Iris pigment epithelial cell (primary cell): ENCODE measurements at regions not wholly inside any gene's neighbourhood (a gene's known extent, or its start where the extent isn't known, plus 50 kb on each side); places are given as distances from the start of the nearest gene placed in this dataset.

Source experiments
- DNase-seq: peaks from one replicate; pipeline ENCODE4 v3.0.0-alpha.2; 2011; ENCODE audit warnings: low read depth

DNA sequence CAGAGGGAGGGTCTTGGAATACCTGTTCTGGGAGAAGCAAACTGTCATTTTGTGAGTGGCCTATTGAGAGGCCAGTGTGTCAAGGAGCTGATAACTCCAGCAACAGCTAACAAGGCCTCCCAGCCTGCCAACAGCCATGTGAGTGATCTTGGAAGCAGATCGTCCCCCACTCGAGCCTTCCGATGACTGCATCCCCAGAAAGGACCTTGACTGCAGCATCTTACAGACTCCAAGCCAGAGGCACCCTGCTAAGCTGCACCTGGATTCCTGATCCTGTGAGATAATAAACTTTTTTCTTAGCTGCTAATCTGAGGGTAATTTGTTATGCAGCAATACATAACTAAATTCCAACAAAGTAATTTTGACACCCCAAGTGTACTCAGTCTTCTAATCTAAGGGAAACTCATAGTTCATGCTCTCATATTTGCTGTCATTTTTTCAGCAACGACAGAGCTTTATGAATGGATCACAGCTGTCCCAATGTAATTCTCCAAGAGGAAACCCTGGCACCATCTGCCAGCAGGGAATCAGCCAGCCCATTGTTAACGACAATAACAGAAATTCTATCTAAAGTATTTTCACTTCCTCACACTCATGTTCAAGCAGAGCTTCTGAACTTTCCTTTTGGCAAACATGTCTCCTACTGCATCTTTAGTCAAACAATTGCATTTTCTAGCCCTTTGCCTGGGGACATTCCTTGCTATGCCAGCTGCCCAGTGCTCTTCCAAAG, 470.2 kb upstream of the BTBD3 start:
- DNase-seq = no peak

- no peak for DNase-seq
Observed at GRCh38 chr20:11448554-11448953, 469.1 kb upstream of the BTBD3 start.

DNA sequence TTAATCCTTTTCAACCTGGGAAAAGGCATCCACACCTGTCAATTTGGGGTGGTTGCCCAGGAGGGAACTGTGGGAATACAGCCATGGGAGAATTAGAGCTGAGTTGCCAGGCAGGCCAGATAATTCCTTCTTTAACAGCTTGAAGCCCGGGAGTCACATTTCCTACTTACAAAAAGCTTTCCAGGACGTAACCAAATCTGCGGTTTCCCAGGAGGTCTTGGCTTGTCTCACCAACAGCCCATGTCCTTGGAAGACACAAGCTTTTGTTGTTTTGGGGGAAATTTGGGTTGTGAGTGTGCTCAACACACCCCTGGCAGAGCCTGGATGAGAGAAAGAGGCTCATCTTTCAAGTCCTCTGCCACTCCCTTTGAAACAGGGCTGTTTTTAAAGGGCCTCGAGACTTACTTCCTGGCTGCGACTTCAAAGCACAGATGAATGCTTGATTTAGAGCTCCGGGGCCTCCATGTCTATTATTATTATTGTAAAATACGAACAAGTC, 465.9 kb upstream of the BTBD3 start:
- peak; percentile 67 for DNase-seq

- peak; percentile 74 for DNase-seq
Observed at GRCh38 chr20:11452326-11452725, 465.4 kb upstream of the BTBD3 start.

DNA sequence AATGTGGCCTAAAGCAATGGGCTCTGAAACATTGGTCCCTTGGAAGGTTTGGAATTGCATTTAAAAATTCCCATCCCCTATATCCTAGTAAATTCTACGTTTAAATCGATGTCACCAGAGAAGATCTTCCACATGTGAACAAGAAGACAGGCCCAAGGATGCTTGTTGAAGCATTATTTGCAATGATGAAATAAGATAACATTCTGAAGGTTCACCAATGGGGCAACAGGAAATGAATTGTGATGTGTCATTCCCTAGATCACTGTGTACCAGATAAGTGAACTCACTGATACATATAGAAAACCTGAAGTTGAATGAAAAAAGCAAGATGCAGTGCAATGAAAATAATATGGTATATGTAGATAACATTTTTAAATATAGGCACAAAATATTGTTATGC, 464.3 kb upstream of the BTBD3 start:
- DNase-seq = peak; percentile 93

GRCh38 chr20:11454966-11455799, 462.5 kb upstream of the BTBD3 start:
- DNase-seq = peak; percentile 91

DNA sequence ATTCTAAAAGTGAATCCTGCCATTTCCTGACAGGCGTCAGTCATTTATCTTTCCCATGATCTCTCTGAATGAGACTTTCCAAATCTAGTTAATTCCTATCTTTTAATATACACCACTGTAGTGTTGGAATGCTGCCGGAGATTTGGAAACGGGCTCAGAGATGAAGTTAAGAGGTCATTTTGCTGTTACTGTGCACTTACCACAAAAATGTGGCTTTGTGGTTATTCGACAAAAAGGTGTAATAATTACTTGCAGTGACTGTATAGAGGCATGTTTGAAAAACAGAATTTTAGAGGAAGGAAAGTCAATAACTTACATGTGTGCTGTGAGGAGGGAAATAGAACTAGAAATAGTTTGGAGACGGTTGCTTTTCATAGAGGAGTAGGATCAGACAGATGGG, 460.2 kb upstream of the BTBD3 start:
- peak; percentile 75 for DNase-seq

DNA sequence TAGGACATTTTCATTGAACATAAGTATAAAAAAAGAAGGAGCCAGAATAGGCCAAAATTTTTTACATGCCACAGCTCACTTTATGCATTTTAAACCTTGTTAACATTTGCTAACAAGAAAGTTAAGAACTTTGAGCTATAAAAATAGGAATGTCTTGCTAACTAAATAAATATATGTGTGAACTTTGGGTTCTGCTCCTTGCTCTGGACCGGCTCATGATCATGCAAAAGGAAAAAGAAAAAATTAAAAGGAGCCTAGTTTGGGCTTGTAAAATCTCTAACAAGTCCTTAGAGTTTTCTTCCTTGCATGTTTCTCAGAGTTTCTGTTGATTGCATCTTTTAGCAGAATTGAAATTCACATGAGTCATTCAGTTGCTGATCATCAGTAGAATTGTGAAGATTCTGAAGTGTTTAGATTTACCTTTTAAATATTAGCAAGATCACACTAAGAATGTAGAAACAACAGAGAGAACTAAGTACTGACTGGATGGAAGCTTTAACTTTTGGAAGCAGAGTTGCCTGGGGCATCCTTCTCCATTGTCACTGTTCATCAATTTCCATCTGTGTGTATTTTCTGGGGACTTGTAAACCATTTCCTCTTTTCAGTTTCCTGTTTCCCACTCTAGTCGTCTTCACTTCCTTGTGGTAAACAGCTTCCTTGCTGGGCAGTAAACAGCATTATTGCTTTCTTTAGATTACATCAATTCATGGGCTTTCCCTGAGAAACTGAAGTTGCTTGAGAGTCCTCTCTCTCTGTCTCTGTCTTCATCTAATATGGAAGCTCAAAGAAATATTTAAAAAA, 458.4 kb upstream of the BTBD3 start:
- DNase-seq = peak; percentile 42

DNA sequence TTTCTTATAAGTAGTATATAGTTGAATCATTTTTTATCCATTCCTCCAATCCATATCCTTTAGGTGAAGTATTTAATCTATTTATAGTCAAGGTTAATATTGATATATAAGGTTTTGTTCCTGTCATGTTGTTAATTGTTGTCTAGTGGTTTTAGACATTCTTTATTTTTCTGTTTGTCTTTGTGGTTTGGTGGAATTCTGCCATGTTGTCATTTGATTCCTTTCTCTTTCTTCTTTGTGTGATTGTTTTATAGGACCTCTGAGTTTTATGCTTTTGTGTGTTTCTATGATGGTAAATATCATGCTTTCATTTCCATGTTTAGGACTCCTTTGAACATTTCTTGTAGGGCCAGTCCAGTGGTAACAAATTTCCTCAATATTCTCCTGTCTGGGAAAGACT, 450.3 kb upstream of the BTBD3 start:
- peak; percentile 30 for DNase-seq

DNA sequence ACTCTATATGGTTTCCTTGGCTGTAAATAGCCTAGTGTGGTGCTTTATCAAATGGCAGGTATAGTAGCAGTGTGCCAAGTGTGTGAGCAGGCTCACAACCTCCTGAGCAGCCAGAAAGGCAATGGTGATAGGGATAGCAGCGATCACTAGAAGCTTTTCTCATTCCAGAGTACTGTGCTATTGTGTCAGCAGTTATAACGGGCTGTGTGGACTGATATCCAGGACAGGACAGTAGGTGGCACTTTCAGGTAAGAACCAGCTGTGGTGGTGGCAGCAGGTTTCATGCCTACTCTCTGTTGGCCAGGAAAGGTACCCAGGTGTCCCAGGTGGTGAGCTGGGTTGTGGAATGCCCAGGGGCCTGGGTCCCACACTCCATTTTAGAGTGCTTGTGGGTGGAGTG, 448.8 kb upstream of the BTBD3 start:
- DNase-seq = no peak

DNA sequence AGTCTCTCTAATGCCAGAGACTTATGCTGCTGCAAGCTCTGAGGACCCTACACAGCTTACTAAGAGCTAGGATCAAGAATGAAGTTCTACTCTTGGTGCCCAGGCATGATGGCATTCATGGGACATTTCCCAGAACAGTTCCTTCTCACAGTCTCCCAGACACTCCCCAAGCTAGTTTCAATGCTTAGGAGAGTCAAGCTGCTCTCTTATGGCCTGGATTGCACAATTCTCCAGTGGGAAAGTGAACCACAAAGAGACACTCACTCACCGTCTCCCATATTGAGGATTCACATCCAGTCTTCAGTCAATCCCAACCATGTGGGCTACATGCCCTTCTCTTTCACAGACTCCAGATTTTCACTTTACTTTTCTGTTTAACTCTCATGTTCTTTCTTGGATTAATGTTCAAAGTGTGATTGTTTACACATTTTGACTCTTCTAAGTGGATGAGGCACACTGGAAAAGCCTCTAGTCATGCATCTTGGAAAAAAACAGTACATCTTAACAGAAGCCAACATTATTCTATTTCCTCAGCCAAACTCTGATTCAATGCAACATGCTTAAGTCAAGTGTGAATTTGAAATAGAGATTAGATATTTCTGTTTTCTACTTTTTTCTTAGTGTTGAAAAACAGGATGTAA, 447.8 kb upstream of the BTBD3 start:
- DNase-seq = peak; percentile 36

DNA sequence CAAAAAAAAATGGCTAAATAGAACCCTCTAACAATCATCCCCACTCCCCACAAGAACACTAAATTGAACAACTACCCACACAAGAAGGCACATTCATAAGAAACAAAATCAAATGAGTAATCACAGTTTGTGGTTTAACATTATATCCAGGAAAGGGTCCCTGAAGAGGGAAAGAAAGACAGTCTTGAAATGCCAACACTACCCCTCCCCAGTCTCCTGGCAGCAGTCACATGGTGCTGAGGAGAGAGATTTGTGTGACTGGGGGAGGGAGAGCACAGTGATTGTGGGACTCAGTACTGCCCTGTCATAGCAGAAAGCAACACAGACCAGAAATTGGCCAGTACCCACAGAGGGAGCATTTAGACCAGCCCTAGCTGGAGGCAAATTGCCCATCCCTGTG, 443.7 kb upstream of the BTBD3 start:
- no peak for DNase-seq

GRCh38 chr20:11483697-11484096, 434.0 kb upstream of the BTBD3 start:
- no peak for DNase-seq

DNA sequence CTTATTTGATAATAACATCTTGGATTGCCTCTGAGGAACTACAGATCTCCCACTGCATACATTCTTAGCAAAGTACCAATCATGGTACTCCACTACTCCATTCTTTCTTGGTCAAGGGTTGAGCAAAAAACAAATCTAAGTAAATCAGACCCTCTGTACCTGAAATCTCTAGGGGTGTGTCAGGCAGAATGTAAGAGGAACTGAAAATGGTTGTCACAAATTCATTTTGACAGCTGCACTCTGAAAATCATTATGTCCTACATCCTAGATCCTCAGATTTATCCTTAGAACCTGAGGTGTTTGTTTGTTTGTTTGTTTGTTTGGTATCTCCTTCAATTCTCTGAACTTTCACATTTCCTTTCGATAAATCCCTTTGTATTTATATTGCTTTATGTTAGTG, 433.2 kb upstream of the BTBD3 start:
- no peak for DNase-seq

DNA sequence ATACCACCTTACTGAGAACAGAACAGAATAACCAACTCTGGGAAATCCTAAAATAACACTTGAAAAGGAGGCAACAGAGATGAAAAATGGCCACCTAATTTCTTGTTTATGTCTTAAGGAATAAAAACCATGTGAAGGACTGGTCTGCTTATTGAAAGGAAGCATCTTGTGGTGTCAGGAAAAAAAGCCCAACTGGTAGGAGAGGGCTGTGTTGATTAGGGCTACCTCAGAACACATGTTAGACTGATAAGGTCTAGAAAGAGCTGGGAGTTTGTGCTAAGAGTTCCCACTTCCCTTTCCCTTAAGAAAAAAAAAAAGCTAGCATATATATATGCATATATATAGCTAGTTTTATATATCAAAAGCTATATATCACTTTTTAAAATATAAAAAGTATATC, 425.3 kb upstream of the BTBD3 start:
- no peak for DNase-seq

DNA sequence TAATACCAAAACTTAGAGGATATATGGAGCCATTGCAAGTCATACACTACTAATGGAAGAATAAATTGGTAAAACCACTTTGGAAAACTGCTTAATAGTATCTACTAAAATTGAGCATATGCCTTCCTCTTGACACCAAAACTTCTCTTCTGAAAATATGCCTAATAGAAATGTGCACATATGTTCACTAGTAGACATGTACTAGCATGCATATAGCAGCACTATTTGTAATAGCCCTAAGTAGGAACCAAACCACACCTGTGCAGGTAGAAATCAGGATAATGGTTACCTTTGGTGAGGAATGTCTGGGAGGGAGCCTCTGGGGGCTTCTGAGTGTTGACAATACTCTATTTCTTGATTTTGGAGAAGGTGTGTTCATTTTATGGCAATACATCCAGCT, 424.8 kb upstream of the BTBD3 start:
- DNase-seq = no peak

- peak; percentile 10 for DNase-seq
Observed at GRCh38 chr20:11496380-11496779, 421.3 kb upstream of the BTBD3 start.

GRCh38 chr20:11497545-11497944, 420.1 kb upstream of the BTBD3 start:
- DNase-seq = no peak

GRCh38 chr20:11499101-11499634, 418.5 kb upstream of the BTBD3 start:
- peak; percentile 47 for DNase-seq

DNA sequence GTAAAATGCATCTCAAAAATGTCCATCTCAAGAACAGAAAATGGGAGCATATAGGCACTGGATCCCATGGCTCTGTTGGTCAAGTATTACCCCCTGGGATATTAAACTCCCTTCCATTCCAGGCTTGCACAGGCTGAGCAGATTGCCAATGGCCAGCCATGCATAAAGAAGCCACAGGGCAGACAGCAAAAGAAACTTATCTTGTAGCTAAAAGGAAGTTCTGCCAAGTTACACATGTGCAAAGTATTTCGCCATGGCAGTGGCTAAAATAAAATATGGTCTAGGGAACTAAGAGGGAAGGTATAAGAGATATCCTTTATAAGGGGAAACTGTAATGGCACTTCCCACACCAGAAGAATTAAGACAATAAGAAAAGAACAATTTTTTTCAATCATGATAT, 415.6 kb upstream of the BTBD3 start:
- DNase-seq = peak; percentile 49

DNA sequence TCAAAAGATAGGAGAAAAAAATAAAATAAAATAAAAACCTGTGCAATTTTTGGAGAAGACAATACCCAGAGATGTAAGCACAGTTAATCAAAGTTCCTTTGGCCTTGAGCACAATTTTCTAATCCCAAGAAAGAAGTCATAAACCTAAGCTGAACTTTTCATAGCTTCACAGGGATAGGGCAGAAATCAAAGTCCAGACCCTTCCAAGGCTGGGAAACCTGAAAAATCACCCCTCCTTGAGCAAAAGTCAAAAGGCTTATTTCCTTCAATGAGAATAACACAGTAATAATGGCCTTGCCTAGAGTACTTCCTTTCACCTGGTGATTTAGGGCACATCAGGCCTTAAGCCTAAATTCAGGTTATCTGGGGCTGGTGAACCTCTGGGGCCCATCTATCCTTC, 415.0 kb upstream of the BTBD3 start:
- DNase-seq = no peak

GRCh38 chr20:11509776-11510175, 407.9 kb upstream of the BTBD3 start:
- no peak for DNase-seq
